Activated CD4-positive, alpha-beta T cell treated with anti-CD3 and anti-CD28 coated beads, Interleukin-2, amount 50 U/mL, for 48 hours (primary cell): ENCODE measurements at regions not wholly inside any gene's neighbourhood (a gene's known extent, or its start where the extent isn't known, plus 50 kb on each side); places are given as distances from the start of the nearest gene placed in this dataset.

Experiments
- DNase-seq, 2 experiments: peaks; one replicate each; pipeline ENCODE4 v3.0.0-alpha.2; 2020

DNA sequence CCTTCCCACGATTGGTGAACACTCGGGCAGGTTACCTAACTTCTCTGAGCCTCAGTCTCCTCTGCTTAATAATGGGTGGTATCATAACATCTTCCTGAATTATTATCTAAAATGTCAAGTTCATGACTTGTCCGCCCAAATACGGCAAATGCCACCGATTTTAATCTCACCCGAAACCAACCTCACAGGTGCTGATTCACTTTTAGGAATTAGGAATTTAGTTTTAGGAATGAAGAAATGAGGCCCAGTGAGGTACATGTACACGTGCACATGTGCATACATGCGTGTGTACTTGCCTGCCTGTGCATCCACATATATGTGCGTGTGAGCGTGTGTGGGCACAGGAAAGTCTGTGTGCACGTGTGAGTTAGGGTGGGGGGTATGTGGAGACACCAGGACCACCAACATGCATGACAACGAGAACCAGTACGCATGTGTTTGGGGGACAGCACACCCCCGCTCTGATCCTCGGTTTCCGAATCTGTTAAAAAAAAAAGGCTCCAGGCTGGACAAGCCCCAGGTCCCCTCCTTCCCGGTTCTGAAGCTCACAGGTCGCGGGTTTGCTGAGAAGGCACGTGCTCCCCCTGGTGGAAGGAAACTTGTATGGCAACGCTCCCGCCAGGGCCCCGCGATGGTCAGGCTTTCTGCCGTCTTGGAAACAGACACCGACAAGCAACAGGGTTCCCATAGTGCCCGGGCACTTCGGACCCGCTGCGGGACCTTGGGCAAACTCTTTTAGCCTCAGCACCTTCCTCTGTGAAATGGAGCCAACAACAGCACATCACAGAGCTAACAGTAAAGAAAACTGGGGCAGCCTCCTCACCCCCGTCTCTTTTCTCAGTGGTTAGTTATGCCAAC lies 219.2 kb downstream of the RBFOX3 start:
- DNase-seq = peak; percentile 68 to 76

DNA sequence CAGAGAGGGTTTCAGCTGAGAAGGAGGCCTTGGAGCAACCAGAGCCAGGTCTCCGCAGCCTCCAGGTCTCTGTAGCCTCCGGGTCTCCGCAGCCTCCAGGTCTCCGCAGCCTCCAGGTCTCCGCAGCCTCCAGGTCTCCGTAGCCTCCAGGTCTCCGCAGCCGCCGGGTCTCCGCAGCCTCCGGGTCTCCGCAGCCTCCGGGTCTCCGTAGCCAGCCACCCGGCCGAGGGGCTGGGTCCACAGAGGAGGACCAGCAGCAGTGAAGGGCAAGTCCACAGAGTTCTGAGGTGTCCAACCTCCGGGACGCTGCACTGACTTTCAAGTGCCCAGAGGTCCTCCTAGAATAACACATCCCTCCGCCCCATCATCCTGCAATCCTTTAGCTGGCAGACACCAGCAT lies 221.0 kb downstream of the RBFOX3 start:
- DNase-seq = no peak

DNA sequence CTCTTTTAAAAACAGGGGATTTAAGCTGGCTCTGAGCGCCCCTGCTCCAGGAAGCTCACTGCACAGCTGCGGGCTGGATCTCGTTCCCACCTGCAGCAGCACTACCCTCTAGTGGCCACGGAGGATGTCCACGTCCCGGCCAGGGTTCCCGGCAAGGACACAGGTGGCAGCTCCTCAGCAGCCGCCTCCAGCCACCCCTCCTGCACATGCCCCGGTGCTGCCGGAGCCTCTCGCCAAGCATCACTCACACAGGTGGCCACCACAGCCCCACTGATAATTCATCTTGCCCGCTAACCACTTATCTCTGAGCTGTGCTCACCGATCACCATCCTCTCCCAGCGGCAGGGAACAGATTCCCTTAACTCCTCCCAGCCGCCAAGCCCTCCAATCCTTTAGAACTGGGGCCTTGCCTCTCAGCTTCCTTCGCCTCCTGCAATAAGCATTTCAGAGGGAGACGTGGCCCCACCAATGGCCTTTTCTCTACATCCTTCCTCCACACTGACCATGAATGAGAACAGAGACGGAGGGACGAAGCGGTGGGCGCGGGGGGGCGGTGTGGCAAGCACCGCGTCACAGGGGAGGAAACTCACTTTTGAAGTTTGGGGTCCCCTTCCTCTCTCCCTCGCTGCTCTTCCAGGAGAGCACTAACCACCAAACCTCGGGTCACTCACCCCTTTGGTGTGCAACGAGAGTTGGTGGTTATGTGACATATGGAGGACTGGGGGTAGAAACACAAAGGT lies 222.1 kb downstream of the RBFOX3 start:
- DNase-seq = peak in 1 of 2 experiments; percentile 8

DNA sequence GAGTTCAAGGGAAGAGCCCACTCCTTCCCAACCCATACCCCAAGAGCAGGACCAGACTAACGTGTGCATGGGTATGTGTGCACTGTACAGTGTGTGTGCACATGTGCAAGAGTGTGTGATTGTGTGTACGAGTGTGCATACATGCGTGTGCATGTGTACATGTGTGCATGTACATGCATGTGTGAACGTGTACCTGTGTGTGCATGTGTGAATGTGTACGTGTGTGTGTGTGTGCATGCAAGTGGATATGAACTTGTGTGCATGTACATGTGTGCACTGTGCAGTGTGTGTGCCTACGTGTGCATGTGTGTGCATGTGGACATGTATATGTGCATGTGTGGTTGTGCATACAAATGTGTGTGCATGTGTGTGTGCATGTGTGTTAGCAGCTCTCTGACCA lies 223.1 kb downstream of the RBFOX3 start:
- no peak for DNase-seq

DNA sequence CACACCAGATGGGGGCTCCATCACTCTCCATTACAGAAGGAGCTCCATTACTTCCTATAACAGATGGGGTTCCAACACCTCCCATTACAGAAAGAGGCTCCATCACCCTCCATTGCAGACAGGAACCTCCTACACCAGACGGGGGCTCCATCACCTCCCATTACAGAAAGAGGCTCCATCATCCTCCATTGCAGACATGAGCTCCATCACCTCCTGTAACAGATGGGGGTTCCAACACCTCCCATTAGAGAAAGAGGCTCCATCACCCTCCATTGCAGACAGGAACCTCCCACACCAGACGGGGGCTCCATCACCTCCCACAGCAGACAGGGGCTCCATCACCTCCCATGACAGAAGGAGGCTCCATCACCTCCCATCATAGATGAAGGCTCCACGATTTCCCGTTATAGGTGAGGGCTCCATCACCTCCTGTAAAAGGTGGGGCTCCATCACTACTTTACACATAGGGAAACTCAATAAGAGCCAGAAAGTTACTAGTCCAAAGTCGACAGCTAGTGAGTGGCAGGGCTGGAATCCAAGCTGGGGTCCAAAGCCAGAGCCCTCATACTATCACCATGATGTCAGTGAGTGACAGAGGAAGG lies 224.8 kb downstream of the RBFOX3 start:
- no peak for DNase-seq

DNA sequence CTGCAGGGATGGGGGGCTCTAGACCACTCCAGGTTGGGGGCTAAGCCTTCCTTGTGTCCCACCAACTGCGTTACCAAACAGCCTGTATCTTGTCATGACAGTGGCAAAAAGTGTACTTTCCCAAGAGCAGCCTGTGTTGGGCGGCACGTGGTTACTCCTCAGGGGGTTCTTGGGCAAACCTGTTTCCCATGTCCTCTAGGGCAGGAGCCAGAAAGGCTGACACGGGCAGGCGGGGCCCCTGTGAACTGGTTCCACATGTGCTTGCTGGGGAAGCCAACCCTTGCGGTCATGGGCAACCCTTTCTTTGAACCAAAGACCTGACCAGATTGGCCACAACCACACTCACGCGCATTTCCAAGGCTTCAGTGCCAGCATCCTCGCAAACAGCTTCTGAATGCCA lies 228.5 kb downstream of the RBFOX3 start:
- DNase-seq = no peak

DNA sequence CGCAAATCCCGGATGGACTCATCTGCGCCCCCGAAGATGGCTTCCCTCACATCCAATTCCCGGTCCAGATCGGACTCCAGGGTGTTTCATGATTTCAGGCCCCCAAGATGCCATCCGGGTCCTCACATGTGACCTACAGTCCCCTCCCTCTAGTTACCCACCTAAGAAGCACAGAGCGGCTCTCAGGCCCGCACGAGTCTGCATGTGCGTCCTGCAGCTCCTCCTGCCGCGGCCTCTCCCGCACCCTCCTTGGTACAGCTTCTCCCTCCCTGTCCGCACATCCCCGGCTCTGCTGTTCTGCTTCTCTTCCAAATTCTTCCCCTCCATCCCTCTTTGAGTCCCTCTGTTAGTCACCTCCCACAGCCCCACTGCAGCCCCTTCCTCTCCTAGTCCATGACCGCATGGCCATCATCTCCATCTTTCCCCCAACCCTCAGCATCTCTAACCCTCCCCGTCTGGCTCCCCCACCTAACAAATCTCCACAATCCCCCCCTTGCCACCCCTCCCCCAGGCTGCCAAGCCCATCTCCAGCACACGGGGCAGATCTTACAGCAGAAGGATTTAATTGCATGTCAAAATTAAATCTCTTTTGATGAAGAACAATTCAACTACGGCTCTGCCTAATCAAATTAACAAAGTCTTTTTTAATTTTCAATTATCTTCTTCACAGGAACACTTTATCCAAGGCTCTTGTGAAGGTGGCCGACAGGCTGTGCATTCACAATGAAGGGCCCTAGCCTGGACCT lies 231.0 kb downstream of the RBFOX3 start:
- DNase-seq = no peak

DNA sequence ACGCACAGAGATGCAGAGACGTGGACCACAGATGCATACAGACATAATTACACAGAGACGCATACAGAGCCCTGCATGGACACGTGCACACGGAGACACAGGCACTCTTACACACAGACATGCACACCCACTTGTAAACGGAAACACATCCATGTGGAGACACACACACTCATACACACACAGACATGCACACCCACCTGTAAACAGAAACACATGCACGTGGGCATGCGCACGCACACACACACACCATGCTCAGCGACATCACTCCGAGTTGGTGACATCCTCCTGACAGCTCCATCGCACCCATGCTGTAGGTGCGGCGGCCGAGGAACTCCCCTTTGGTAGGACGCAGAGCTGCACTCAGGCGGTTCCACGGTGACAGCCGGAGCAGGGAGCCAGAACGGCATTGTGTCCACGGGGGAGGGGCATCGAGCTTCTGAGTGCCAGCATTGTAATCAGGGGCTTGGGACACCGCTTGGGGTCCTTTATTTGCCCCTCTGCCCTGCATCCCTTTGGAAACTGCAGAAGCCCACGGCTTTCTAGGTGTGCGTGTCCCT lies 233.5 kb downstream of the RBFOX3 start:
- no peak for DNase-seq

DNA sequence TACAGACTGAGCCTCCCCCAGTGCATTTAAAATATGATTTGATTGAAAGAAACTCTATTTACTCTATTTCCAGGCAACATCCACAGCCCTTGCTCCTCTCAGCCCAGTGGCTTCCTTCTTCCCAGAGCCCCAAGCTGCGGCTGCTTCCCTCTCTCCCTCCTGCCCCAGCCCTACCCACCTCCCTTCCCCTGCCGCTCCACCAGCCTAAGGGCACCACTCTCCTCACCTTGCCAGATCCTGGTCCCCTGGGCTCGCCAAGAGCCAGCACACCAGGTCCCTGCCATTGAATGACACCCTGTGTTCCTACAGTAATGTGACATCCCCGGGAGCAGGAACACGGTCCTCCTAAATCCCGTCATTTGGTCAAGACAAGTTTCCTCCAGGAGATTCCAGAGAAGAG lies 236.0 kb downstream of the RBFOX3 start:
- DNase-seq = no peak

DNA sequence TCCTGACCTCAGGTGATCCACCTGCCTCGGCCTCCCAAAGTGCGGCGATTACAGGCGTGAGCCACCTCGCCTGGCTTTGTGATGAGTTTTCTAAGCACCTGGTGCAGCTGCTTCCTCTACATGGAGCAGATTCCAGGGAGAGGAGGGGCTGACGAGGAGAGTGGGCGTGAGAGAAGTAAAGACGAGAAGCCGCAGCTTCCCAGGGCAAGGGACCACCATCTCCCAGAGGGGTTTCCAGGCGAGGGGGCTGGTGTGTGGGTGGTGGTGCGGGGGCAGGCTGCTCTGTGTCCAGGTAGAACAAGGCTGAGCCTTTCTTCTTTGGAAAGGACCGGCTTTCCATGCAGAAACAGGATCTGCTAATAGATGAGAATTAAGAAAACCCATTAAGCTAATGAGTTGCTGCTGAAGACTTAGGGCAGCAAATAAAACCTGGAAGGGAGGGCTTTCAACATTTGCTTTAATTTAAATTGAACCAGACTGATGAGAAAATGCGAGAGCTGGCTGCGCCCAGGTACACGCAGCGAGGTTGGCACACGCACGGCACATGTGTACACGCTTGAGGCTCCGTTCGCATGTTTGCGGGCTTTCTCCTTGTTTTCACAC lies 236.7 kb downstream of the RBFOX3 start:
- DNase-seq = no peak

DNA sequence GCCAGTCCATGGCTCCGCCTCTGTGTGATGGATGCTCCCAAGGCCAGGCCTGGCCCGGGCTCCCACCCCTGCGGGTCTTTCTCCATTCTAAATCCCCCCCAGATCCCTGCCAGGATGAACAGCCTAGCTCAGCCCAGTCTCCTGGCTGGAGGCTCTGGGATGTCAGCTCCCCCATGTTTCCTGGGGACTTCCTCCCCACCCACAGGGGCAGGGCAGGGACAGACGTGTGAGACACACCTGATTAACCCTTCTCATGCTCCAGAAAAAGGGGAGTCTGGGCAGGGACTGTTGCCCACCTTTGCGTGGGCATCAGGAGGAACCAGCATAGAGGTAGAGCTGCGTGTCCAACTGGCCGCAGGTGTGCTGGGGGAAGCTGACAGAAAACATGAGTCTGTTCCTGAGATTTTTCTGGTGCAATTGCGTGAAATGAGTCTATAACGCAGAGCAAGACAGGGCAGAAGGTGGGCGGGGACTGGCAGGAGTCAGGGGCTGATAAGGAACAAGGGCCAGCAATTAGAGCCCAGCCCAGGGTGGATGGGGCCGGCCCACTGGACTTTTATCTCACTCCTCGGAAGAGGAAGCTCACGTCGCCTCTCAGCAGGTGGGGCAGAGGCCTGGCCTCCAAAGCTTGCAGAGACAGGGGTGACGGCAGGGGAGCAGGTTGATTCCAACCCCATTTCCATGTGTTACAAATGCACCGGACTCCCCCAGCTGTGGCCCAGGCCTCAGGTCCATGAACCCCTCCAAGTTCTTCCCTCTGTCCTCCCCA lies 238.2 kb downstream of the RBFOX3 start:
- DNase-seq = no peak

DNA sequence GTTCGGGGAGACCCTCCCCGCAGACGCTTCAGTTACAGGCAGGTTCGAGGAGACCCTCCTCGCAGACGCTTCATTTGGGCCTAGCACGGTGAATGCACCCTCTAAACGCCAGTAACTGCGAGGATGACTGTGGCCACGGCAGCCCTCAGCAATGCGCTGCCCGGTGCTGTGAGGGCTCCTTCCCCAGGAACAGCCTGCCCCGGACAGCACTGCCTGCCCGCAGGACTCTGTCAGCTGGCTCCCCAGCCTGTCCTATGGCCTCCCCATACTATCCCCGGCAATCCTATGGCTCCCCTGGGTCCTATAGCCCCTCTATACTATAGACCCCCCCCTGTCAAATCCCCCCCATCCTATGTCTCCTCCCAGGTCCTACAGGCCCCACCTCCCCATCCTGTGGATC lies 238.9 kb downstream of the RBFOX3 start:
- DNase-seq = no peak

DNA sequence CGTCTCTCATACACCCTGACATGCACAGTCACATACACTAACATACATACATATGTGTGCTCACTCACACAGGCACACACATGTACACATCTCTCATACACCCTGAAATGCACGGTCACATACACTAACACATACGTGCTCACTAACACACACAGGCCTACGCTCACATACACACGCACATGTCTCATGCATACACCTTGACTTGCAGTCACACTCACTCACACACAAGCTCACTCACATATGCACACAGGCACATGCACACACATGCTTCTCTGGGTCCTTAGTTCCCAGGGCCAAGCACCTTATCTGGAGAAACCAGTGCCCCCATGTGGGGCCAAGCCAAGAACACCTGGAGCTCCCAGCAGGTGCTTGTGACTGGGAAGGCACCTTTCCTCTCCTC lies 240.3 kb downstream of the RBFOX3 start:
- DNase-seq = no peak

DNA sequence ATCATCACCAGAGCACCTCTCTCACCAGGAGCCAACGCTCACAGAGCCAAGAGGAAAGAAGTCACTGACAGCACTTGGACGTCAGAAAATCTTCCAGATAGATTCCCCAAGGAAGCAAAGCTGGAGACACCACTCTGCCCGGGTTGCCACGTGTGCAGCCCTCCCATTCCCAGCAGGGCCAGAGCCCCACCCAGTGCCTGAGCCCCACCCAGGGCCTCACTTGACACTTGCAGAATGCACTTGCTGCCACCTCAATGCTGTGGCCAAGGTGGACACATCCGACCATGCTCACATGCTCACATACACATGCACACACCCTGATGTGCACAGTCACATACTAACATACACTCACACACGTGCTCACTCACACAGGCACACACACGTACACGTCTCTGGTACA lies 240.7 kb downstream of the RBFOX3 start:
- no peak for DNase-seq

DNA sequence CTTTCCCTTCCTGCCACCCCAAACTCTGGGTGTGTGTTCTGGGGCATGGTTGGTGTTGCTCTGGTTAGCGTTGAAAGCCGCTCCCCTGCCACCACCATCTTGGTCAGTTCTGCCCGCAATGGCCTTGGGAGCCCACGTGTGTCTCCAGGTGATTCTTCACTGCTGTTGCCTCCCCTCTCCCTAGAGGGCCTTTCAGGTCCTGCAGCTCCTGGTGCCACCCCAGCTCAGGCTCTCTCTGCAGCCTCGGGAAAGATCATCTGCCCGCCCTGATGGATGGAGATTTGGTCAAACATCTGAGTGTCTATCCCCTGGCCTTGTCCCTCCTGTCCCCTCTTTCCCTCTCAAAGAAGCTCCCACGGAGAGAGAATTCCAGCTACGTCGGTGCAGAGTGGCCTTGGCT lies 241.3 kb downstream of the RBFOX3 start:
- no peak for DNase-seq

DNA sequence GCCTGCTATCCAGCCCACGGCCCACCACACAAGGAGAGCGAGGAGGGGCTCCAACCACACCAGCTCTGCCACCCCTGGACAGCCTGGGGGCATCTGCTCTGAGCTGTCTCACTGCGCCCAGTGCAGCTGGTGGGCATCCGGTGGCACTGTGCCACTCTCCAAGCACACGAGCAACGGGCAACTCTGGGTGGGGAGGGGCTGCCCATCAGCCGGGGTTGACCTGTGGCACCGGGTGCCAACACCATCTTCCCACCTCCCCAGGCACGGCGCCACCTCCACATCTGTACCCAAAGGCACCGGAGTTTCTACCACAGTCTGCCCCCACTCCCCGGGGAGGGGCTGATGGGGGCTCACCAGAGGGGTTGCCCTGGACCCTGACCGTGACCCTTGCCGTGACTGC lies 241.8 kb downstream of the RBFOX3 start:
- DNase-seq = no peak

DNA sequence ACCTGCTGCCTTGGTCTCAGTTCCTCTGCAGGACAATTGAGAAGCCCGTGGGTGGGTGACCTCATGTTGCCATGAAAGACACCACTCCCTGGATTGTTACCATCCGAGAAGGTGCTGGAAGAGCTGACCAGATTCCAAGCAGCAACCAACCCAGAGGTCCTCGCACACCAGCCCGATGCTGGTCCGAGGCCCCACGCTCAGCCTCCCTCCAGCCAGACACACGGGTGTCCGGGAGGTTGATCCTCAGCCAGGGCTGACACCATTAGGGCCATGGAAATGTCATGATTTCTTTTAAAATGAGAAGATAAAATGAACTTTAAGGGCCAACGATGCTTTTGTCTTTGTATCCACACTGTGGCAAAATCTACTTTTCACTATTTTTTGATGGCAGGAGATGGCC lies 242.3 kb downstream of the RBFOX3 start:
- DNase-seq = no peak

DNA sequence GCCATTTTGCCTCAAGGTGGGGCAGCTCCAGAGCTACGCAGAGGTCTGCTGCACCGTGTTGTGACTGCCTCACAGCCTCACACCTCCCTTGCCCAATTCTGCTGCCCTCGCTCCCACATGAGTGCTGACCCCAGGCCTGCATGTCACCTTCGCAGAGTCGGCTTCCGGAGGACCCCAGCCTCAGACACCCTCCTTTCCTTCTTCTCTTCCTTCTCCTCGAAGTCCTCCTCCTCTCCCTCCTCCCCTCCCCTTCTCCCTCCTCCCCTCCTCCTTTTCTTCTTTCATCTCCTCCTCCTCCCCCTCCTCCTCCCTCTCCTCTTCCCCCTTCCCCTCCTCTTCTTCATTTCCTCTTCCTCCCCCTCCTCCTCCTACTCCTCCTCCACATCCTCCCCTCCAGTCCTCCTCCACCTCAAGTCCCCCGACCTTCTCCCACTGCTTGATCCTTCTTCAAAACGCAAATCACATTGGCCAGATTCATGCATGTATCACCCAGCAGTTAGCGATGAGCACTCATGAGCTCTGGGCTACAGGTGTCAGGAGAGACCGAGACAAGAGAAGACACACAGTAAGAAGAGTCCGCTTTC lies 243.8 kb downstream of the RBFOX3 start:
- DNase-seq = no peak

DNA sequence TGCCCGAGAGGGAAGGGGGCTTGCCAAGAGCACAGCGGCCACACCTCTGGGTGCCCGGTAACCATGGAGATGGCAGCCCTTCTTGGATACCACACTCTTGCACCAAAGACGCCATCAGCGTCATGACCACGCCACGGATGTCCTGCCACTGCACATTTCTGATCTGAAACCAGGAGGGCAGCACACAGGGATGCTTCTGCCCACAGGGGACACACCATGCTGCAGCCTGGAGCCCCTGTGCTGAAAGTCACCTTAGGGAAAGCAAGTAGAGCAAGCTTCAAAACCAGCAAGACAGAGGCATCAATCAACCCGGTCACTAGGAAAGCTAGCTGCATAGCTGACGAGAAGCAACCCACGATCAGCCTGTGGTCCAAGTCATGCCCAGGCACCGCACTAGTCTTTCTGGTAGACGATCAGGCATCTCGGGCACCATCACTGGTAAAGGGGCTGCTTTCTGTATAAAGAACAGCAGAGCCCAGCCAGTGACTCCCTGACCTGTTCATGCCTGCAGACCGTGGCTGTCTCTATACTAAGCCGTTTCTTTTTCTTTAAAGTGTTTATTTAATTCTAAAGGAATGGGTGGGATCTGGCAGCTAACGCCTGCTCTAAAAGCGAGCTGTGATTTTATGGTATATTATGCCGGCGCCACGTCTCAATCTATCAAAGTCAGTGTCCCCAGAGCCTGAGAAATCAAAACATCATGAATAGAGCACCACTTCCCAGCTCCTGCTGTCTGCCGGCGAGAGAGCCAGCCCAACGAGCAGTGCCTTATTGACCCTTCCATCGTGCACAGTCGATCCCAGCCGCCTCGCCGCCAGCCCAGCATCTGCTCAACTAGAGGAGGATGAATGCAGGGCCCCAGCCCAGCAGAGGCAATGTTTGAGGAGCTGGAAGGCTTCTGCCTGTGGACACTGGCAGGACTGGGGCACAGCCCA lies 244.7 kb downstream of the RBFOX3 start:
- no peak for DNase-seq

DNA sequence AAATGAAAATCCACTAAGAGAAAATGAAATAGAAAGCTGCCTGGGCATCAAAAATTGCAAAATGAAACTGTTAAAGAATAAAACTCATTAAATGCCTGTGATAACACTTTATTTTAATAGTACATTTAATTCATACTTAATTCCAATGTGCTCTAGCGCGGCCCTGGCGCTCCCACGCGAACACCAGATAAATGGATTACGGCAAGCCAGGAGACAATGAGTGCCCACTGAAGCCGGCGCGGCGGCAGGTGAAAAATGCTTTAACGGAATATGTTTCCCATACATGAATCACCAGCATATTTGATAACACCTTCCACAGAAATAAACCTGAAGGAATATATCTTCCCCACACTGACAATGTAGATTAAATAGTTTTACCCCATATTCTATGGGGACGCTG lies 245.5 kb downstream of the RBFOX3 start:
- DNase-seq = no peak
